ENCODE measurements at regions not wholly inside any gene's neighbourhood (a gene's known extent, or its start where the extent isn't known, plus 50 kb on each side); places are given as distances from the start of the nearest gene placed in this dataset.

GRCh38 chr1:186569856-186570255, 108.9 kb upstream of the PDC start:
- H4K20me1 ChIP-seq (ENCODE audit: insufficient read depth) = no peaks in the 10 kb centered on the region
- H3K27ac ChIP-seq = no peak overlapping the region
- no peak for TF ChIP-seq CTCF (conservative IDR thresholded peaks at IDR 0.05; ENCODE audit: low read depth, low read length)
- H3K27me3 ChIP-seq (ENCODE audit: insufficient read depth, low read depth) = no peaks in the 10 kb centered on the region
- no peak overlapping the region for H2AFZ ChIP-seq (ENCODE audit: low read depth)
- no peaks in the 10 kb centered on the region for H3K4me1 ChIP-seq (ENCODE audit: low read depth, poor library complexity, severe bottlenecking)
- H3K9ac ChIP-seq = no peak overlapping the region
- H3K4me3 ChIP-seq (IDR thresholded peaks at IDR 0.05; ENCODE audit: insufficient read depth, low read depth, low read length) = no peak overlapping the region
- no peaks in the 10 kb centered on the region for H3K36me3 ChIP-seq (ENCODE audit: insufficient read depth)
- no peak overlapping the region for H3K4me2 ChIP-seq
- H3K79me2 ChIP-seq (ENCODE audit: insufficient read depth, low read depth) = no peaks in the 10 kb centered on the region

- H3K27ac ChIP-seq = no peak overlapping the region
- no peaks in the 10 kb centered on the region for H4K20me1 ChIP-seq (ENCODE audit: insufficient read depth)
- no peaks in the 10 kb centered on the region for H3K79me2 ChIP-seq (ENCODE audit: insufficient read depth, low read depth)
- H3K4me2 ChIP-seq = no peak overlapping the region
- H3K4me3 ChIP-seq (IDR thresholded peaks at IDR 0.05; ENCODE audit: insufficient read depth, low read depth, low read length) = no peak overlapping the region
- H3K27me3 ChIP-seq (ENCODE audit: insufficient read depth, low read depth) = no peaks in the 10 kb centered on the region
- no peaks in the 10 kb centered on the region for H3K4me1 ChIP-seq (ENCODE audit: low read depth, poor library complexity, severe bottlenecking)
- H2AFZ ChIP-seq (ENCODE audit: low read depth) = no peak overlapping the region
- no peak for TF ChIP-seq CTCF (conservative IDR thresholded peaks at IDR 0.05; ENCODE audit: low read depth, low read length)
- no peaks in the 10 kb centered on the region for H3K36me3 ChIP-seq (ENCODE audit: insufficient read depth)
- H3K9ac ChIP-seq = no peak overlapping the region
Observed at GRCh38 chr1:186568221-186568620, 107.3 kb upstream of the PDC start.

- Histone ChIP-seq H3K79me2 (ENCODE audit: insufficient read depth, low read depth) (no peaks in the 10 kb centered on the region), H3K36me3 (ENCODE audit: insufficient read depth) (no peaks in the 10 kb centered on the region), H3K27ac (no peak overlapping the region), H4K20me1 (ENCODE audit: insufficient read depth) (no peaks in the 10 kb centered on the region), H3K4me1 (ENCODE audit: low read depth, poor library complexity, severe bottlenecking) (no peaks in the 10 kb centered on the region), H2AFZ (ENCODE audit: low read depth) (no peak overlapping the region), H3K27me3 (ENCODE audit: insufficient read depth, low read depth) (no peaks in the 10 kb centered on the region), H3K4me3 (IDR thresholded peaks at IDR 0.05; ENCODE audit: insufficient read depth, low read depth, low read length) (no peak overlapping the region), H3K4me2 (no peak overlapping the region), H3K9ac (no peak overlapping the region)
- no peak for TF ChIP-seq CTCF (conservative IDR thresholded peaks at IDR 0.05; ENCODE audit: low read depth, low read length)
Observed at GRCh38 chr1:186566140-186566855, 105.4 kb upstream of the PDC start.

- Histone ChIP-seq H3K9ac (no peak overlapping the region), H3K4me1 (ENCODE audit: low read depth, poor library complexity, severe bottlenecking) (no peaks in the 10 kb centered on the region), H3K27me3 (ENCODE audit: insufficient read depth, low read depth) (no peaks in the 10 kb centered on the region), H2AFZ (ENCODE audit: low read depth) (no peak overlapping the region), H3K79me2 (ENCODE audit: insufficient read depth, low read depth) (no peaks in the 10 kb centered on the region), H3K27ac (no peak overlapping the region), H3K4me2 (no peak overlapping the region), H4K20me1 (ENCODE audit: insufficient read depth) (no peaks in the 10 kb centered on the region), H3K36me3 (ENCODE audit: insufficient read depth) (no peaks in the 10 kb centered on the region), H3K4me3 (IDR thresholded peaks at IDR 0.05; ENCODE audit: insufficient read depth, low read depth, low read length) (no peak overlapping the region)
- no peak for TF ChIP-seq CTCF (conservative IDR thresholded peaks at IDR 0.05; ENCODE audit: low read depth, low read length)
Observed at GRCh38 chr1:186564582-186564981, 103.7 kb upstream of the PDC start.

Measured in KMS-11 (cell line).